GM11168 (cell line): ENCODE measurements at regions not wholly inside any gene's neighbourhood (a gene's known extent, or its start where the extent isn't known, plus 50 kb on each side); places are given as distances from the start of the nearest gene placed in this dataset.

Experiments used
- in situ Hi-C: fragments of 300-500 bp; cut with MboI; formaldehyde crosslinking; loops from one replicate; pipeline ENCODE4 v1.12.0; 2022; ENCODE audit warnings: low sequenced_read_pairs; ENCODE audit not compliant: unreplicated experiment

GRCh38 chr12:34186492-34186891, 164.2 kb downstream of the ALG10 start:
- in situ Hi-C loops, result no loop called here

DNA sequence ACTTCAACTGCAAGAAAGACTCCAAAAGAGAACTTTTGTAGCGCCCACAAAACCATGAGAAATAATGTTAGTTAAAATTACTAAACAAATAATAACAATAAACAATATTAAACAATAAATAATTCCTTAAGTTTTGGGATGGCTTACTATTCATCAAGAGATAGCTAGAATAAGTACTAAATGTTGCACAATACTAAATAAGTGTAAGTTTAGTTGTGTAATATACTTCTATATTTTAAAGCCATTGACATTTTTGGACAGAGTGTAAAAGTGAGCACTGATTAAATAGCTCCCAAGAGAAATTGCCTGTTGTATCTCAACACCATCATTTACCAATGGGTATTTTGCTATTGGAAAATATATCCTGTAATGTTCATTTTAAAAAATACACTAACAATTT, 166.7 kb downstream of the ALG10 start:
- in situ Hi-C loops, result no loop called here

GRCh38 chr12:34190054-34190453, 167.8 kb downstream of the ALG10 start:
- in situ Hi-C loops, result no loop called here

- in situ Hi-C loops, result no loop called here
These were observed 176.6 kb downstream of the ALG10 start for GRCh38 chr12:34198924-34199323.

DNA sequence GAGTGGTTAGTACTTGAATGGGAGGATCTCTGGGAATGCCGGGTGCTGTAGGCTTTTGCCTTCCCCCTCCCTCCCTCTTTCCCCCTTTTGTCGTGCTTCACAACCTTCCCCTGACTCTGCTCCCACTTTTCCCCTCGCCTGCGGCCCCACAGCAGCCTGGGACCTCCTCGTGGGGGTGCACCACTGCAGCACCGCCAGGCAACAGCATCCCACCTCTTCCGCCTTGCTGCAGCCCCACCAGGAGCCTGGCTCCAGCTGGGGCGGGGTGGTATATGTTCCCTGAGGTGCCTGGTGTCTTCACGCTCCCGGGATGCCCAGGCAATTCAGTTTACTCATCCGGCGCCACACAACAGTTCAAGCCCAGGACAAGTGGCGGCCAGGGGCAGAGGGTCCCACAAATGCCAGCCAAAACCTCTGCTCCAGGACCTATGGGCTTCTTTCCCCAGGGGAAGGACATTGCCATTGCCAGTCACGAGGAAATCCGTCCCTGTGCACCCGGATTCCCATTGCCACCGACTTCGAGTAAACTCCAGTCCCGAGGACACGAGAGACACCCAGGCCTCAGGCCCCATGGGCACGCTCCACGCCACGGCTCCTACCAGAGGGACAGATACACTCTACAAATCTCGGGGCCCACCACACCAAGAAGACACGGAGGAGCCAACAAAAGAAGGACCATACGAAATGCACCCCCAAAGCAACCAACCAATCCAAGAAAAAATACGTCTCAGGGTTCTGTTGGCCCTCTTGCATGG, 181.7 kb downstream of the ALG10 start:
- in situ Hi-C loops, result no loop called here

GRCh38 chr12:34204830-34205285, 182.6 kb downstream of the ALG10 start:
- in situ Hi-C loops, result no loop called here

DNA sequence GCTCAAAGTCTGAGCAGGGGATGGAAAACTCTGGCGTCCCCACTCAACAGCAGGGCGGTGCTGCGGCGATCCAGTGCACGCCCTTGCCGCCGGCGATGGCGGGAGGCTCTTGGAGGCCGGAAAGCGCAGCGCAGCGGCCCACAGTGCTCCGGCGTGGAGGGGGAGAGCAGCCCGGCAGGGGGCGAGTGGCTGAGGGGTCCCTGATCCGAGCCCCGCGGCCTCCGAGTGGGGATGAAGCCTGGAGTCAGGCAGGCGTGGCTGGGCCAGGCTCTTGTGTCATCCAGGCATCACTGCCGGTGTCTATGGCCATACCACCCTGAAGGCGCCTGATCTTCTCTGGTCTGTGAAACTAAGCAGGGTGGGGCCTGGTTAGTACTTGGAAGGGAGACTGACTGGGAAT, 183.1 kb downstream of the ALG10 start:
- in situ Hi-C loops, result no loop called here

DNA sequence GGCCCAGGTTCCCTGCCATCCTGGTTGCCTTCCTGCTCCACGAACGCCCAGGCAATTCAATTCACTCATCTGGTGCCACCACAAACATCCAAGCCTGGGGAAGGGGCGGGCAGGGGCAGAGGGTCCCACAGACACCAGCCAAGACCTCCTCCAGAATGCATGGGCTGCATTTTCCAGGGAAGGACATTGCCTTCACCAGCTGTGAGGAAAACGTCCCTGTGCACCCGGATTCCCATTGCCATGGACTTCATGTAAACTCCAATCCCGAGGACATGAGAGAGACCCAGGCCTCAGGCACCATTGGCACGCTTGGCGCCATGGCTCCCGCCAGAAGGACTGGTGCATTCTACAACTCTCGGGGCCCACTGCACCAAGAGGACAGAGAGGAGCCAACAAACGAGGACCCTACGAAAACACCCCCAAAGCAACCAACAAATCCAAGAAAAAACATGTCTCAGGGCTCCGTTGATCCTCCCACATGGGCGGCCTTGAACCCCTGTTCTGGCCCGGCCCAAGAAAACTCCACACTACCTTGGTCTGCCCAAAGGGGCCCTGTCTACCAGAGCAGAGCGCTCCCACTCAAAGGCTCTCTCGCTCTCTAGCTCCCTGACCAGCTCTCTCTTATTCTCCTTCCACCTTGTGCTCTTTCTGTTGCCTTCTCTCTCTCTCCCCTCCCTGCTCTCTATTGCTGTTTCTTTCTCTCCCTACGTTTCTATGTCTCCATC, 183.9 kb downstream of the ALG10 start:
- in situ Hi-C loops, result no loop called here

GRCh38 chr12:34207858-34208257, 185.6 kb downstream of the ALG10 start:
- in situ Hi-C loops, result no loop called here

GRCh38 chr12:34208331-34209258, 186.3 kb downstream of the ALG10 start:
- in situ Hi-C loops, result no loop called here

- in situ Hi-C loops, result no loop called here
These were observed 187.1 kb downstream of the ALG10 start for GRCh38 chr12:34209259-34209835.

- in situ Hi-C loops, result loop anchor here (10.0 kb wide), 1 partner anchor 85 kb away; no protein-coding TSS in a partner anchor
These were observed 187.9 kb downstream of the ALG10 start for GRCh38 chr12:34210183-34210582.

- in situ Hi-C loops, result loop anchor here (10.0 kb wide), 1 partner anchor 86 kb away; no protein-coding TSS in a partner anchor
These were observed 188.6 kb downstream of the ALG10 start for GRCh38 chr12:34210689-34211530.

GRCh38 chr12:34212651-34213050, 190.4 kb downstream of the ALG10 start:
- in situ Hi-C loops, result loop anchor here (10.0 kb wide), 1 partner anchor 88 kb away; no protein-coding TSS in a partner anchor

DNA sequence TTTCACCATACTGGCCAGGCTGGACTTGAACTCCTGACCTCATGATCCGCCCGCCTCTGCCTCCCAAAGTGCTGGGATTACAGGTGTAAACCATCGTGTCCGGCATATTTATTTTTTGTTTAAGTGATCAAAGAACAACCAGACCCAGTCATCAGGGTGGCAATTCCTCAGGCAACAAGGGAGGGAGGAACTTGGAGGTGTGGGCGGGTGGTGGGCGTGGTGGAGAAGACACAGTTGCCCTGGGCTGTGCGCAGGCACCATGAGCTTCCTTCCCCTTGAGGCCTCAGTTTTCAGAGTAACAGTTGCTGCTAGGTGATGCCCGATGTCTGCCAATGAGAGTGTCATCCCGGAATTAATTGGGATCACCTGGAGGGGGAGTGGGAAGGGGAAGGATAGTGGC, 191.7 kb downstream of the ALG10 start:
- in situ Hi-C loops, result loop anchor here (10.0 kb wide), 1 partner anchor 89 kb away; no protein-coding TSS in a partner anchor

DNA sequence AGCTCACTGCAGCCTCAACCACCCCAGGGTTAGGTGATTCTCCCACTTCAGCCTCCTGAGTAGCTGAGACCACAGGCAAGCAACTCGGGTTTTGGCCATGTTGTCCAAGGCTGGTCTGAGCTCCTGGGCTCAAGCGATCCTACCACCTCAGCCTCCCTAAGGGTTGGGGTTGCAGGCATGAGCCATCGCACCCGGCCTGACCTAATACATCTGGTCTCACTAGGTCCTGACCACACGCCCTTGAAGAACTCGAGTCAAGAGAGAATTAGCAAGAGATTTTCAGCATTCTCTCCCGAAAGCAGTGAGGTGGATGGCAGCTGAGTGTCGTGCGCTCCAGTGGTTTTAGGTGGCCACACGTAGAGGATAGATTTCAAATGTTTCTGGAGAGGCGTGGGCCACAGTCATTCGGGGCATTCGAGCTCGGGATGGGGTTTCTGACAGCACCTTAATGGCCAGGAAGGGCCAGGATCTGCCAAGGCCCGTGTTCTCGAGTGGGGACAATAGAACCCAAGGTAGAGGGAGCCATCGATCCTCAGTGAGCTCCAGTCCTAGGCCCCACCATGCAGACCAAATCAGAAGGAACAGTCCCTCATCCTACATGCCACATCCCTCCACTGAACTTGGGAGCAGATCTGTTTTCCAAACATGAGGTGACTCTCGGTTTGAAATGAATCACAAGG, 193.1 kb downstream of the ALG10 start:
- in situ Hi-C loops, result loop anchor here (10.0 kb wide), 1 partner anchor 91 kb away; no protein-coding TSS in a partner anchor

DNA sequence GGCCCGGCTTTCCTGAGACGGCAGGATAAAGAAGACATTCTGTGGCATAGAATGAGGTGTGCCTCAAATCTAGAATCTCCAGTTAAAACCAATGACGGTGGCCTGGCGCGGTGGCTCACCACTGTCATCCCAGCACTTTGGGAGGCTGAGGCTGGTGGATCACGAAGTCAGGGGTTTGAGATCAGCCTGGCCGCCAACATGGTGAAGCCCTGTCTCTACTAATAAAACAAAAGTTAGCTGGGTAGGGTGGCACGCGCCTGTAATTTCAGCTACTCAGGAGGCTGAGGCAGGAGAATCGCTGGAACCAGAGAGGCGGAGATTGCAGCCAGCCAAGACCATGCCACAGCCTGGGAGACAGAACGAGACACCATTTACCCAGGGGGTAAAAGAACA, 193.6 kb downstream of the ALG10 start:
- in situ Hi-C loops, result loop anchor here (10.0 kb wide), 1 partner anchor 91 kb away; no protein-coding TSS in a partner anchor

- in situ Hi-C loops, result loop anchor here (10.0 kb wide), 1 partner anchor 93 kb away; no protein-coding TSS in a partner anchor
These were observed 195.4 kb downstream of the ALG10 start for GRCh38 chr12:34217660-34218059.
